Renal pelvis (tissue), 1 donor: ENCODE measurements at regions not wholly inside any gene's neighbourhood (a gene's known extent, or its start where the extent isn't known, plus 50 kb on each side); places are given as distances from the start of the nearest gene placed in this dataset.
"Not testable (repeated sequence)": the region's sequence is repeated elsewhere in the genome, so short reads cannot be mapped to it uniquely, and the experiment has no call there.

ENCODE experiments used
- DNase-seq: peaks from one replicate; pipeline ENCODE4 v3.0.0-alpha.2; 2013

GRCh38 chr5:85849411-85849810 lies 768.3 kb upstream of the COX7C start:
- DNase-seq: no peak

GRCh38 chr5:85865296-85865695 lies 752.4 kb upstream of the COX7C start:
- DNase-seq: no peak

- DNase-seq: no peak
These were observed 749.7 kb upstream of the COX7C start for GRCh38 chr5:85868070-85868469.

GRCh38 chr5:85893996-85894395 lies 723.7 kb upstream of the COX7C start:
- DNase-seq: no peak

- DNase-seq: no peak
These were observed 721.2 kb upstream of the COX7C start for GRCh38 chr5:85896514-85896913.

- DNase-seq: no peak
These were observed 711.3 kb upstream of the COX7C start for GRCh38 chr5:85906460-85906859.

GRCh38 chr5:85910335-85910734 lies 707.4 kb upstream of the COX7C start:
- DNase-seq: no peak

GRCh38 chr5:85920984-85921383 lies 696.8 kb upstream of the COX7C start:
- DNase-seq: no peak

GRCh38 chr5:85921590-85921989 lies 696.2 kb upstream of the COX7C start:
- DNase-seq: no peak

GRCh38 chr5:85927632-85928031 lies 690.1 kb upstream of the COX7C start:
- DNase-seq: no peak

GRCh38 chr5:85929713-85930112 lies 688.0 kb upstream of the COX7C start:
- DNase-seq: no peak

GRCh38 chr5:85931220-85931619 lies 686.5 kb upstream of the COX7C start:
- no peak for DNase-seq

- no peak for DNase-seq
These were observed 679.5 kb upstream of the COX7C start for GRCh38 chr5:85938201-85938600.

GRCh38 chr5:85951707-85952210 lies 666.0 kb upstream of the COX7C start:
- DNase-seq: no peak

- DNase-seq: no peak
These were observed 665.1 kb upstream of the COX7C start for GRCh38 chr5:85952680-85953079.

GRCh38 chr5:85967681-85968080 lies 650.1 kb upstream of the COX7C start:
- no peak for DNase-seq

- DNase-seq: no peak
These were observed 645.2 kb upstream of the COX7C start for GRCh38 chr5:85972539-85972938.

- no peak for DNase-seq
These were observed 632.6 kb upstream of the COX7C start for GRCh38 chr5:85985167-85985566.

GRCh38 chr5:85990998-85991397 lies 626.7 kb upstream of the COX7C start:
- no peak for DNase-seq

- DNase-seq: not testable (repeated sequence)
These were observed 623.1 kb upstream of the COX7C start for GRCh38 chr5:85994653-85995052.

GRCh38 chr5:85998656-85999055 lies 619.1 kb upstream of the COX7C start:
- no peak for DNase-seq

GRCh38 chr5:86008293-86008692 lies 609.4 kb upstream of the COX7C start:
- no peak for DNase-seq

GRCh38 chr5:86008704-86009103 lies 609.0 kb upstream of the COX7C start:
- DNase-seq: no peak

GRCh38 chr5:86011937-86012336 lies 605.8 kb upstream of the COX7C start:
- DNase-seq: no peak

- DNase-seq: no peak
These were observed 588.4 kb upstream of the COX7C start for GRCh38 chr5:86029308-86029707.
